ENCODE measurements at regions not wholly inside any gene's neighbourhood (a gene's known extent, or its start where the extent isn't known, plus 50 kb on each side); places are given as distances from the start of the nearest gene placed in this dataset.

GRCh38 chr2:219723311-219723710 is 95.9 kb downstream of the SLC4A3 start:
- no peak for DNase-seq (ENCODE audit: insufficient read length, low spot score)
- FAIRE-seq, result no peak
- no peak for TF ChIP-seq TAF1 (IDR thresholded peaks at IDR 0.05; ENCODE audit: low read depth, low read length)
- TF ChIP-seq POLR2AphosphoS5 (IDR thresholded peaks at IDR 0.05; ENCODE audit: low read depth, low read length), result no peak
- TF ChIP-seq POU2F2 (IDR thresholded peaks at IDR 0.05; ENCODE audit: low read depth, low read length), result no peak
- no peak for TF ChIP-seq POLR2A (IDR thresholded peaks at IDR 0.05; ENCODE audit: low read depth, low read length)
- no peak for TF ChIP-seq PAX5 (IDR thresholded peaks at IDR 0.05; ENCODE audit: insufficient read depth, low read length, severe bottlenecking)
- no peak for TF ChIP-seq SPI1 (IDR thresholded peaks at IDR 0.05; ENCODE audit: low read depth, low read length)

- no peak for DNase-seq (ENCODE audit: insufficient read length, low spot score)
- peak; percentile 9 for FAIRE-seq
- no peak for TF ChIP-seq TAF1 (IDR thresholded peaks at IDR 0.05; ENCODE audit: low read depth, low read length)
- TF ChIP-seq PAX5 (IDR thresholded peaks at IDR 0.05; ENCODE audit: insufficient read depth, low read length, severe bottlenecking), result no peak
- TF ChIP-seq POLR2AphosphoS5 (IDR thresholded peaks at IDR 0.05; ENCODE audit: low read depth, low read length), result no peak
- TF ChIP-seq POU2F2 (IDR thresholded peaks at IDR 0.05; ENCODE audit: low read depth, low read length), result no peak
- TF ChIP-seq POLR2A (IDR thresholded peaks at IDR 0.05; ENCODE audit: low read depth, low read length), result no peak
- TF ChIP-seq SPI1 (IDR thresholded peaks at IDR 0.05; ENCODE audit: low read depth, low read length), result no peak
Observed at GRCh38 chr2:219724628-219725027, 97.2 kb downstream of the SLC4A3 start.

GRCh38 chr2:219726916-219727315 is 99.5 kb downstream of the SLC4A3 start:
- DNase-seq (ENCODE audit: insufficient read length, low spot score) (no peak), FAIRE-seq (no peak)
- TF ChIP-seq TAF1 (IDR thresholded peaks at IDR 0.05; ENCODE audit: low read depth, low read length) (no peak), POU2F2 (IDR thresholded peaks at IDR 0.05; ENCODE audit: low read depth, low read length) (no peak), POLR2A (IDR thresholded peaks at IDR 0.05; ENCODE audit: low read depth, low read length) (no peak), SPI1 (IDR thresholded peaks at IDR 0.05; ENCODE audit: low read depth, low read length) (no peak), POLR2AphosphoS5 (IDR thresholded peaks at IDR 0.05; ENCODE audit: low read depth, low read length) (no peak), PAX5 (IDR thresholded peaks at IDR 0.05; ENCODE audit: insufficient read depth, low read length, severe bottlenecking) (no peak)

- DNase-seq (ENCODE audit: insufficient read length, low spot score) (no peak), FAIRE-seq (no peak)
Observed at GRCh38 chr2:219727771-219728429, 100.5 kb downstream of the SLC4A3 start.

GRCh38 chr2:219728991-219729487 is 101.6 kb downstream of the SLC4A3 start:
- FAIRE-seq (no peak), DNase-seq (ENCODE audit: insufficient read length, low spot score) (no peak)
- TF ChIP-seq POLR2AphosphoS5 (IDR thresholded peaks at IDR 0.05; ENCODE audit: low read depth, low read length) (no peak), SPI1 (IDR thresholded peaks at IDR 0.05; ENCODE audit: low read depth, low read length) (no peak), POLR2A (IDR thresholded peaks at IDR 0.05; ENCODE audit: low read depth, low read length) (no peak), PAX5 (IDR thresholded peaks at IDR 0.05; ENCODE audit: insufficient read depth, low read length, severe bottlenecking) (no peak), TAF1 (IDR thresholded peaks at IDR 0.05; ENCODE audit: low read depth, low read length) (no peak), POU2F2 (IDR thresholded peaks at IDR 0.05; ENCODE audit: low read depth, low read length) (no peak)

More at GRCh38 chr2:219727771-219728429, 100.5 kb downstream of the SLC4A3 start:
- TF ChIP-seq TAF1 (IDR thresholded peaks at IDR 0.05; ENCODE audit: low read depth, low read length), result no peak
- no peak for TF ChIP-seq PAX5 (IDR thresholded peaks at IDR 0.05; ENCODE audit: insufficient read depth, low read length, severe bottlenecking)

DNA sequence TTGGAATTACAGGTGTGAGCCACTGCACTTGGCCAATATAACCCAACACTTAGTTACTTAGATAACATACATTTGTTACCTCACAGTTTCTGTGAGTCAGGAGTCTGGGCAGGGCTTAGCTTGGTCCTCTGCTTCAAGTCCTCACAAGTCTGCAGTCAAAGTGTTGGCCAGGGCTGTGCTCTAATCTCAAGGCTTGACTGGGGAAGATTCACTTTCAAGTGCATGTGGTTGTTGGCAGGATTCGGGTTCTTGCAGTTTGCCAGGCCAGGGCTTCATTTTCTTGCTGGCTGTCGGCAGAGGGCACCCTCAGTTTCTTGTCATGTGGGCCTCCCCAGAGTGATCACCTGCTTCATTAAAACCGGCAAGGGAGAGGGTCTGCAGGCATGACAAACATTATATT is 103.7 kb downstream of the SLC4A3 start:
- no peak for DNase-seq (ENCODE audit: insufficient read length, low spot score)
- FAIRE-seq, result no peak
- TF ChIP-seq PAX5 (IDR thresholded peaks at IDR 0.05; ENCODE audit: insufficient read depth, low read length, severe bottlenecking), result no peak
- no peak for TF ChIP-seq TAF1 (IDR thresholded peaks at IDR 0.05; ENCODE audit: low read depth, low read length)
- no peak for TF ChIP-seq POU2F2 (IDR thresholded peaks at IDR 0.05; ENCODE audit: low read depth, low read length)
- no peak for TF ChIP-seq SPI1 (IDR thresholded peaks at IDR 0.05; ENCODE audit: low read depth, low read length)
- TF ChIP-seq POLR2AphosphoS5 (IDR thresholded peaks at IDR 0.05; ENCODE audit: low read depth, low read length), result no peak

- no peak for TF ChIP-seq TAF1 (IDR thresholded peaks at IDR 0.05; ENCODE audit: low read depth, low read length)
- TF ChIP-seq POLR2A (IDR thresholded peaks at IDR 0.05; ENCODE audit: low read depth, low read length), result no peak
- no peak for FAIRE-seq
- no peak for DNase-seq (ENCODE audit: insufficient read length, low spot score)
Observed at GRCh38 chr2:219733106-219733505, 105.7 kb downstream of the SLC4A3 start.

GRCh38 chr2:219733746-219734145 is 106.3 kb downstream of the SLC4A3 start:
- TF ChIP-seq POLR2A (IDR thresholded peaks at IDR 0.05; ENCODE audit: low read depth, low read length), result no peak
- no peak for TF ChIP-seq TAF1 (IDR thresholded peaks at IDR 0.05; ENCODE audit: low read depth, low read length)
- TF ChIP-seq POLR2AphosphoS5 (IDR thresholded peaks at IDR 0.05; ENCODE audit: low read depth, low read length), result no peak
- TF ChIP-seq POU2F2 (IDR thresholded peaks at IDR 0.05; ENCODE audit: low read depth, low read length), result no peak
- no peak for TF ChIP-seq PAX5 (IDR thresholded peaks at IDR 0.05; ENCODE audit: insufficient read depth, low read length, severe bottlenecking)
- no peak for TF ChIP-seq SPI1 (IDR thresholded peaks at IDR 0.05; ENCODE audit: low read depth, low read length)
- FAIRE-seq (no peak), DNase-seq (ENCODE audit: insufficient read length, low spot score) (no peak)

- no peak for DNase-seq (ENCODE audit: insufficient read length, low spot score)
- FAIRE-seq, result no peak
- TF ChIP-seq POLR2AphosphoS5 (IDR thresholded peaks at IDR 0.05; ENCODE audit: low read depth, low read length) (no peak), PAX5 (IDR thresholded peaks at IDR 0.05; ENCODE audit: insufficient read depth, low read length, severe bottlenecking) (no peak)
Observed at GRCh38 chr2:219736209-219736608, 108.8 kb downstream of the SLC4A3 start.

DNA sequence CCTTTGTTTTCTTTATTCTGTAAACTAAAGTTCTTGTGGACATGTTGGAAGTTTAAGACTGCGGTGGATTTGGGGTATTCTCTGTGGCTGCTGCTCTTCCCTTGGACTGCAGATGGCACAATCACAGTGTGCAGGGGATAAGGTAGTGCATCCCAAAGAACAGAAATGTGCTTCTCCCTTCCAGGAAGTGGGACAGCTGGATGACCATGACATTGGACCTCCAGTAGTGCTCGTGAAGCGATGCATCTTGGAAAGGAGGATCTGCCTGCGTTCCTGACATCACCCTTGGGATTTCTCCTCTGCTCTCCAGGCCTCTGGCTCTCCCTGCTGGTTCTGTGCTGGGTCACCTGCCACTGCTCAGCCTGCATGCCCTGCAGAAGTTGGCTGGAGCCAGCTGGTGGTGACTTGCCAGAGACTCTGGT is 109.9 kb downstream of the SLC4A3 start:
- TF ChIP-seq POU2F2 (IDR thresholded peaks at IDR 0.05; ENCODE audit: low read depth, low read length) (no peak), SPI1 (IDR thresholded peaks at IDR 0.05; ENCODE audit: low read depth, low read length) (no peak)
- FAIRE-seq (no peak), DNase-seq (ENCODE audit: insufficient read length, low spot score) (no peak)
